Nephron (organoid): ENCODE measurements at regions not wholly inside any gene's neighbourhood (a gene's known extent, or its start where the extent isn't known, plus 50 kb on each side); places are given as distances from the start of the nearest gene placed in this dataset.
"Not testable (repeated sequence)": the region's sequence is repeated elsewhere in the genome, so short reads cannot be mapped to it uniquely, and the experiment has no call there.

Source experiments
- H3K27ac Mint-ChIP-seq, 3 experiments: 2 replicates each; pipeline ENCODE4 v1.8.0; 2020; ENCODE audit warnings: mixed read lengths in 3 of 3, mild to moderate bottlenecking in 2 of 3, moderate library complexity in 1 of 3
- H3K27me3 Mint-ChIP-seq: 2 replicates; pipeline ENCODE4 v1.8.0; 2021; ENCODE audit warnings: low read depth, mild to moderate bottlenecking, moderate library complexity, mixed read lengths
- H3K36me3 Mint-ChIP-seq: 2 replicates; pipeline ENCODE4 v1.8.0; 2020; ENCODE audit warnings: low read depth, mixed read lengths
- H3K4me1 Mint-ChIP-seq: 2 replicates; pipeline ENCODE4 v1.8.0; 2020; ENCODE audit warnings: mixed read lengths
- H3K4me3 Mint-ChIP-seq, 3 experiments: 2 replicates each; pipeline ENCODE4 v1.8.0; 2020; ENCODE audit warnings: mild to moderate bottlenecking in 3 of 3, mixed read lengths in 3 of 3, moderate library complexity in 2 of 3
- H3K9me3 Mint-ChIP-seq: 2 replicates; pipeline ENCODE4 v1.8.0; 2020; ENCODE audit warnings: mixed read lengths
- CTCF ChIP-seq, 3 experiments: fragments of 200-600 bp; sonication (generic); IDR thresholded peaks; one replicate each; pipeline ENCODE4 v1.5.0; 2021; ENCODE audit warnings: antibody characterized with exemption in 3 of 3; ENCODE audit not compliant: unreplicated experiment in 3 of 3

- Mint-ChIP-seq H3K27me3 (no peaks in the 10 kb centered on the region), H3K4me3 (no peak overlapping the region), H3K9me3 (peaks cover 31% of the 10 kb centered on the region), H3K4me1 (no peaks in the 10 kb centered on the region), H3K36me3 (no peaks in the 10 kb centered on the region), H3K27ac (no peak overlapping the region)
- TF ChIP-seq CTCF (IDR thresholded peaks at IDR 0.05; ENCODE audit: unreplicated experiment in 3 of 3) = no peak
Observed at GRCh38 chr2:88933980-88934379, 242.5 kb downstream of the RPIA start.

GRCh38 chr2:88941178-88941577, 249.7 kb downstream of the RPIA start:
- not testable (repeated sequence) for H3K36me3 Mint-ChIP-seq, H3K27ac Mint-ChIP-seq, H3K4me1 Mint-ChIP-seq, H3K4me3 Mint-ChIP-seq, H3K27me3 Mint-ChIP-seq
- peaks cover 15% of the 10 kb centered on the region for H3K9me3 Mint-ChIP-seq

- no peak for TF ChIP-seq CTCF (IDR thresholded peaks at IDR 0.05; ENCODE audit: unreplicated experiment in 3 of 3)
- Mint-ChIP-seq H3K9me3 (peaks cover 21% of the 10 kb centered on the region), H3K27ac (no peak overlapping the region), H3K4me1 (no peaks in the 10 kb centered on the region), H3K36me3 (no peaks in the 10 kb centered on the region), H3K27me3 (no peaks in the 10 kb centered on the region), H3K4me3 (no peak overlapping the region)
Observed at GRCh38 chr2:88942798-88943197, 251.3 kb downstream of the RPIA start.

- Mint-ChIP-seq H3K9me3 (peaks cover 28% of the 10 kb centered on the region), H3K27ac (no peak overlapping the region), H3K27me3 (no peaks in the 10 kb centered on the region), H3K4me3 (no peak overlapping the region), H3K36me3 (no peaks in the 10 kb centered on the region), H3K4me1 (no peaks in the 10 kb centered on the region)
- no peak for TF ChIP-seq CTCF (IDR thresholded peaks at IDR 0.05; ENCODE audit: unreplicated experiment in 3 of 3)
Observed at GRCh38 chr2:88949336-88949735, 257.9 kb downstream of the RPIA start.

- TF ChIP-seq CTCF (IDR thresholded peaks at IDR 0.05; ENCODE audit: unreplicated experiment in 3 of 3) = no peak
- H3K4me1 Mint-ChIP-seq = no peaks in the 10 kb centered on the region
- H3K9me3 Mint-ChIP-seq = peaks cover 31% of the 10 kb centered on the region
- H3K27ac Mint-ChIP-seq = no peak overlapping the region
- no peaks in the 10 kb centered on the region for H3K27me3 Mint-ChIP-seq
- no peak overlapping the region for H3K4me3 Mint-ChIP-seq
- H3K36me3 Mint-ChIP-seq = no peaks in the 10 kb centered on the region
Observed at GRCh38 chr2:88950010-88950409, 258.5 kb downstream of the RPIA start.

- TF ChIP-seq CTCF (IDR thresholded peaks at IDR 0.05; ENCODE audit: unreplicated experiment in 3 of 3) = no peak
- Mint-ChIP-seq H3K4me1 (no peaks in the 10 kb centered on the region), H3K4me3 (no peak overlapping the region), H3K36me3 (no peaks in the 10 kb centered on the region), H3K27me3 (no peaks in the 10 kb centered on the region), H3K9me3 (peaks cover 31% of the 10 kb centered on the region), H3K27ac (no peak overlapping the region)
Observed at GRCh38 chr2:88955607-88956006, 264.1 kb downstream of the RPIA start.
